ENCODE measurements at regions not wholly inside any gene's neighbourhood (a gene's known extent, or its start where the extent isn't known, plus 50 kb on each side); places are given as distances from the start of the nearest gene placed in this dataset.
"Not testable (repeated sequence)": the region's sequence is repeated elsewhere in the genome, so short reads cannot be mapped to it uniquely, and the experiment has no call there.

GRCh38 chr2:200113016-200113799 is 157.8 kb downstream of the MAIP1 start:
- TF ChIP-seq, protein P1, sequence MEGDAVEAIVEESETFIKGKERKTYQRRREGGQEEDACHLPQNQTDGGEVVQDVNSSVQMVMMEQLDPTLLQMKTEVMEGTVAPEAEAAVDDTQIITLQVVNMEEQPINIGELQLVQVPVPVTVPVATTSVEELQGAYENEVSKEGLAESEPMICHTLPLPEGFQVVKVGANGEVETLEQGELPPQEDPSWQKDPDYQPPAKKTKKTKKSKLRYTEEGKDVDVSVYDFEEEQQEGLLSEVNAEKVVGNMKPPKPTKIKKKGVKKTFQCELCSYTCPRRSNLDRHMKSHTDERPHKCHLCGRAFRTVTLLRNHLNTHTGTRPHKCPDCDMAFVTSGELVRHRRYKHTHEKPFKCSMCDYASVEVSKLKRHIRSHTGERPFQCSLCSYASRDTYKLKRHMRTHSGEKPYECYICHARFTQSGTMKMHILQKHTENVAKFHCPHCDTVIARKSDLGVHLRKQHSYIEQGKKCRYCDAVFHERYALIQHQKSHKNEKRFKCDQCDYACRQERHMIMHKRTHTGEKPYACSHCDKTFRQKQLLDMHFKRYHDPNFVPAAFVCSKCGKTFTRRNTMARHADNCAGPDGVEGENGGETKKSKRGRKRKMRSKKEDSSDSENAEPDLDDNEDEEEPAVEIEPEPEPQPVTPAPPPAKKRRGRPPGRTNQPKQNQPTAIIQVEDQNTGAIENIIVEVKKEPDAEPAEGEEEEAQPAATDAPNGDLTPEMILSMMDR (IDR thresholded peaks at IDR 0.05) = not testable (repeated sequence)
- TF ChIP-seq POLR2A (IDR thresholded peaks at IDR 0.05) = not testable (repeated sequence)

Measured in uterus (tissue), 2 donors.